MM.1S (cell line): ENCODE measurements at regions not wholly inside any gene's neighbourhood (a gene's known extent, or its start where the extent isn't known, plus 50 kb on each side); places are given as distances from the start of the nearest gene placed in this dataset.

Source experiments
- DNase-seq: peaks from one replicate; pipeline ENCODE4 v3.0.0-alpha.2; 2015
- H2AFZ ChIP-seq: fragments of 300-600 bp; sonication (generic); 2 replicates; pipeline ENCODE4 v1.6.0; 2016; ENCODE audit warnings: antibody characterized with exemption, low read length
- H3F3A ChIP-seq: fragments of 300-600 bp; sonication (generic); 2 replicates; pipeline ENCODE4 v1.6.1; 2016; ENCODE audit warnings: mild to moderate bottlenecking, antibody characterized with exemption, low read length, moderate library complexity, mixed read lengths; ENCODE audit not compliant: insufficient read depth
- H3K27ac ChIP-seq: fragments of 300-600 bp; sonication (generic); 2 replicates; pipeline ENCODE4 v1.5.1; 2016; ENCODE audit warnings: mild to moderate bottlenecking, low read length
- H3K27me3 ChIP-seq: fragments of 300-600 bp; sonication (generic); replicated peaks from 2 replicates; pipeline ENCODE4 v1.6.0; 2016; ENCODE audit warnings: low read length; ENCODE audit not compliant: insufficient read depth
- H3K36me3 ChIP-seq: fragments of 300-600 bp; sonication (generic); replicated peaks from 2 replicates; pipeline ENCODE4 v1.6.1; 2016; ENCODE audit warnings: mild to moderate bottlenecking, low read length, mixed read lengths; ENCODE audit not compliant: insufficient read depth
- H3K4me1 ChIP-seq: fragments of 300-600 bp; sonication (generic); 2 replicates; pipeline ENCODE4 v1.6.1; 2016; ENCODE audit warnings: low read length, mixed read lengths
- H3K4me2 ChIP-seq: fragments of 300-600 bp; sonication (generic); 2 replicates; pipeline ENCODE4 v1.6.0; 2016; ENCODE audit warnings: low read depth, low read length
- H3K4me3 ChIP-seq: fragments of 300-600 bp; sonication (generic); 2 replicates; pipeline ENCODE4 v1.5.1; 2016; ENCODE audit warnings: low read length, mixed read lengths
- H3K79me2 ChIP-seq: fragments of 300-600 bp; sonication (generic); 2 replicates; pipeline ENCODE4 v1.6.1; 2016; ENCODE audit warnings: mixed run types, low read length, mixed read lengths
- H3K9ac ChIP-seq: fragments of 300-600 bp; sonication (generic); 2 replicates; pipeline ENCODE4 v1.6.1; 2016; ENCODE audit warnings: low read length, mixed read lengths
- H3K9me2 ChIP-seq: fragments of 300-600 bp; sonication (generic); replicated peaks from 2 replicates; pipeline ENCODE4 v1.6.1; 2016; ENCODE audit warnings: mild to moderate bottlenecking, low read length, mixed read lengths; ENCODE audit not compliant: insufficient read depth
- H3K9me3 ChIP-seq: fragments of 300-600 bp; sonication (generic); replicated peaks from 2 replicates; pipeline ENCODE4 v1.6.1; 2016; ENCODE audit warnings: mild to moderate bottlenecking, low read length, mixed read lengths; ENCODE audit not compliant: insufficient read depth
- H4K20me1 ChIP-seq: fragments of 300-600 bp; sonication (generic); 2 replicates; pipeline ENCODE4 v1.6.1; 2016; ENCODE audit warnings: mild to moderate bottlenecking, low read length, moderate library complexity, mixed read lengths; ENCODE audit not compliant: insufficient read depth
- CTCF ChIP-seq: fragments of 300-600 bp; sonication (generic); IDR thresholded peaks from 2 replicates; pipeline ENCODE4 v1.5.1; 2016; ENCODE audit warnings: antibody characterized with exemption, low read length, mixed read lengths
- EZH2 ChIP-seq: fragments of 300-600 bp; sonication (generic); optimal IDR thresholded peaks from 2 replicates; pipeline ENCODE3; 2017; ENCODE audit warnings: low read depth, mild to moderate bottlenecking, antibody characterized with exemption, low read length, mixed read lengths
- EZH2phosphoT487 ChIP-seq: fragments of 300-600 bp; sonication (generic); IDR thresholded peaks from 2 replicates; pipeline ENCODE4 v1.6.1; 2018; ENCODE audit warnings: antibody characterized with exemption, low read length

GRCh38 chr7:35581605-35582210, 113.2 kb downstream of the HERPUD2 start:
- no peaks in the 10 kb centered on the region for H3K9me2 ChIP-seq
- no peaks in the 10 kb centered on the region for H3K9me3 ChIP-seq
- no peak overlapping the region for H2AFZ ChIP-seq
- H3K4me3 ChIP-seq: no peak overlapping the region
- no peak overlapping the region for H3K4me2 ChIP-seq
- no peaks in the 10 kb centered on the region for H3F3A ChIP-seq
- no peaks in the 10 kb centered on the region for H4K20me1 ChIP-seq
- DNase-seq: no peak
- no peaks in the 10 kb centered on the region for H3K79me2 ChIP-seq
- no peaks in the 10 kb centered on the region for H3K27me3 ChIP-seq
- no peaks in the 10 kb centered on the region for H3K36me3 ChIP-seq
- no peak overlapping the region for H3K9ac ChIP-seq
- TF ChIP-seq EZH2: no peak
- TF ChIP-seq CTCF: no peak
- no peak for TF ChIP-seq EZH2phosphoT487
- H3K4me1 ChIP-seq: no peaks in the 10 kb centered on the region
- no peak overlapping the region for H3K27ac ChIP-seq

GRCh38 chr7:35576031-35576573, 118.8 kb downstream of the HERPUD2 start:
- TF ChIP-seq EZH2phosphoT487: no peak
- TF ChIP-seq CTCF: no peak
- no peak for TF ChIP-seq EZH2
- no peaks in the 10 kb centered on the region for H3K36me3 ChIP-seq
- no peaks in the 10 kb centered on the region for H3K9me3 ChIP-seq
- no peaks in the 10 kb centered on the region for H3F3A ChIP-seq
- no peaks in the 10 kb centered on the region for H3K4me1 ChIP-seq
- no peak overlapping the region for H3K4me3 ChIP-seq
- no peaks in the 10 kb centered on the region for H4K20me1 ChIP-seq
- H3K79me2 ChIP-seq: no peaks in the 10 kb centered on the region
- no peaks in the 10 kb centered on the region for H3K9me2 ChIP-seq
- H3K27me3 ChIP-seq: no peaks in the 10 kb centered on the region
- no peak overlapping the region for H3K27ac ChIP-seq
- H3K4me2 ChIP-seq: no peak overlapping the region
- DNase-seq: no peak
- no peak overlapping the region for H3K9ac ChIP-seq
- H2AFZ ChIP-seq: no peak overlapping the region

- Histone ChIP-seq H3K27me3 (no peaks in the 10 kb centered on the region), H3K9me3 (no peaks in the 10 kb centered on the region), H3K4me1 (no peaks in the 10 kb centered on the region), H2AFZ (no peak overlapping the region), H3F3A (no peaks in the 10 kb centered on the region), H3K9me2 (no peaks in the 10 kb centered on the region), H4K20me1 (no peaks in the 10 kb centered on the region), H3K27ac (no peak overlapping the region), H3K4me3 (no peak overlapping the region), H3K36me3 (no peaks in the 10 kb centered on the region), H3K79me2 (no peaks in the 10 kb centered on the region), H3K4me2 (no peak overlapping the region), H3K9ac (no peak overlapping the region)
- DNase-seq: no peak
- no peak for TF ChIP-seq EZH2
Measured at GRCh38 chr7:35571611-35572240, 123.2 kb downstream of the HERPUD2 start.

- no peak for DNase-seq
- Histone ChIP-seq H3K27ac (no peak overlapping the region), H3K4me2 (no peak overlapping the region), H3K27me3 (no peaks in the 10 kb centered on the region), H3K4me3 (no peak overlapping the region), H3K9me3 (no peaks in the 10 kb centered on the region), H4K20me1 (no peaks in the 10 kb centered on the region), H3F3A (no peaks in the 10 kb centered on the region), H3K36me3 (no peaks in the 10 kb centered on the region), H3K9me2 (no peaks in the 10 kb centered on the region), H3K4me1 (no peaks in the 10 kb centered on the region), H2AFZ (no peak overlapping the region), H3K79me2 (no peaks in the 10 kb centered on the region), H3K9ac (no peak overlapping the region)
- TF ChIP-seq EZH2phosphoT487 (no peak), CTCF (no peak), EZH2 (no peak)
Measured at GRCh38 chr7:35570937-35571336, 124.0 kb downstream of the HERPUD2 start.
